ENCODE measurements at regions not wholly inside any gene's neighbourhood (a gene's known extent, or its start where the extent isn't known, plus 50 kb on each side); places are given as distances from the start of the nearest gene placed in this dataset.

DNA sequence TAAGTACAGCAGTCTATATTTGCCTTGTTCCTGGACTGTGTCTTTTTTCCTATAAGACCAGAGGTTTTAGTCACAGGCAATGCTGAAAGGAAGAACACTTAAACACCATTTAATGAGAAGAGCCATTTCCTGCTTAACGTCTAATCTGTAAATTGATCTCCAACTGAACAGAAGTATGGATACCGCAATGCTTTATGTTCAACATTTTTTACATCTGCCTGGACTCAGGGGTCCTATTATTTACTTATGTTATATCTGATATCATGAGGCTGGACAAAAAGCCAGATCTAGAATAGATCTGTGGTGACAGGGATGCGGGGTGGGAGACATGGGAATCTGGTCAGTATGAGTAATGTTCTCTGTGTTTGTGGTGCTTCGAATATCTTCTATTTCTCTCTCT, 334.6 kb upstream of the MPDZ start:
- DNase-seq = no peak
- Histone ChIP-seq H3K36me3 (ENCODE audit: insufficient read depth in 1 of 2, low read depth in 1 of 2) (no peaks in the 10 kb centered on the region), H3K4me3 (no peak overlapping the region), H3K9me3 (peaks cover 4% of the 10 kb centered on the region), H3K4me1 (peaks cover 24% of the 10 kb centered on the region), H3K27me3 (ENCODE audit: insufficient read depth in 3 of 3, low read length in 2 of 3) (no peaks in the 10 kb centered on the region), H3K27ac (no peak overlapping the region)
- no peak for ATAC-seq
- TF ChIP-seq CTCF (IDR thresholded peaks at IDR 0.05) = no peak
- intact Hi-C loops (cut with DNase I) = no loop called here
- 78 to 81% (median 79%) methylated on average over 4 of the region's 4 CpGs for WGBS, 3 donors

GRCh38 chr9:13613296-13613695, 333.8 kb upstream of the MPDZ start:
- WGBS, 3 donors = 92 to 95% (median 94%) methylated on average over 2 of the region's 2 CpGs
- Histone ChIP-seq H3K9me3 (peaks cover 4% of the 10 kb centered on the region), H3K4me1 (peaks cover 24% of the 10 kb centered on the region), H3K4me3 (no peak overlapping the region), H3K36me3 (ENCODE audit: insufficient read depth in 1 of 2, low read depth in 1 of 2) (no peaks in the 10 kb centered on the region), H3K27me3 (ENCODE audit: insufficient read depth in 3 of 3, low read length in 2 of 3) (no peaks in the 10 kb centered on the region), H3K27ac (no peak overlapping the region)
- TF ChIP-seq CTCF (IDR thresholded peaks at IDR 0.05) = no peak
- intact Hi-C loops (cut with DNase I) = no loop called here
- DNase-seq (no peak), ATAC-seq (no peak)

GRCh38 chr9:13608451-13608850, 329.0 kb upstream of the MPDZ start:
- Histone ChIP-seq H3K27me3 (ENCODE audit: insufficient read depth in 3 of 3, low read length in 2 of 3) (no peaks in the 10 kb centered on the region), H3K27ac (peak overlapping the region; percentile 53), H3K36me3 (ENCODE audit: insufficient read depth in 1 of 2, low read depth in 1 of 2) (no peaks in the 10 kb centered on the region), H3K9me3 (peaks cover 4% of the 10 kb centered on the region), H3K4me1 (peaks cover 28% of the 10 kb centered on the region), H3K4me3 (peak overlapping the region; percentile 37)
- TF ChIP-seq CTCF (IDR thresholded peaks at IDR 0.05) = no peak
- WGBS, 3 donors = 16 to 21% (median 18%) methylated on average over 6 of the region's 6 CpGs
- peak in 3 of 4 donors; percentile 18 to 45 (median 25) for ATAC-seq
- DNase-seq = no peak
- intact Hi-C loops (cut with DNase I) = no loop called here

- peaks cover 4% of the 10 kb centered on the region for H3K9me3 ChIP-seq
- peak; percentile 72 to 95 (median 84) for ATAC-seq
- intact Hi-C loops (cut with DNase I) = no loop called here
- peak overlapping the region; percentile 53 for H3K27ac ChIP-seq
- no peaks in the 10 kb centered on the region for H3K27me3 ChIP-seq (ENCODE audit: insufficient read depth in 3 of 3, low read length in 2 of 3)
- WGBS, 3 donors = 5 to 7% (median 5%) methylated on average over 6 of the region's 6 CpGs
- H3K4me3 ChIP-seq = peak overlapping the region; percentile 37
- H3K4me1 ChIP-seq = peaks cover 28% of the 10 kb centered on the region
- TF ChIP-seq CTCF (IDR thresholded peaks at IDR 0.05) = no peak
- DNase-seq = no peak
- H3K36me3 ChIP-seq (ENCODE audit: insufficient read depth in 1 of 2, low read depth in 1 of 2) = no peaks in the 10 kb centered on the region
Measured at GRCh38 chr9:13607481-13608441, 328.3 kb upstream of the MPDZ start.
